ENCODE measurements at regions not wholly inside any gene's neighbourhood (a gene's known extent, or its start where the extent isn't known, plus 50 kb on each side); places are given as distances from the start of the nearest gene placed in this dataset.
"Not testable (repeated sequence)": the region's sequence is repeated elsewhere in the genome, so short reads cannot be mapped to it uniquely, and the experiment has no call there.

DNA sequence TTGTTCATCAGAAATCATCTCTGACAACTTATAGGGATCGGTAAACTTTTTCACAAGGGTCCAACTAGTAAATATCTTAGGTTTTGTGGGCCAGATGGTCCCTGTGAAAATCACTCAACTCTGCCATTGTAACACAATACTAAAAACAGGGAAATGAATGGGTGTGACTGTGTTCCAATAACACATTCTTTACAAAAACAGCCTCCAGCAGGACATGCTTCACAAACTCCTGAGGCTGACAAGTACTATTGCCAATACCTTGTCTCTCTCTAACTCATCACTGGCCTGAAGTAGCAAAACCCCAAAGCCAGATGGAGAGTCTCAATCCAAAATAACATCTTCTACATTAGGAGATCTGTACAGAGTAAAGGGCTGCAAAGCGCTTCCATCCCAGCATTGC is 312.3 kb downstream of the TOX3 start:
- no peak for FAIRE-seq

GRCh38 chr16:52229471-52229870 is 317.5 kb downstream of the TOX3 start:
- FAIRE-seq: no peak

DNA sequence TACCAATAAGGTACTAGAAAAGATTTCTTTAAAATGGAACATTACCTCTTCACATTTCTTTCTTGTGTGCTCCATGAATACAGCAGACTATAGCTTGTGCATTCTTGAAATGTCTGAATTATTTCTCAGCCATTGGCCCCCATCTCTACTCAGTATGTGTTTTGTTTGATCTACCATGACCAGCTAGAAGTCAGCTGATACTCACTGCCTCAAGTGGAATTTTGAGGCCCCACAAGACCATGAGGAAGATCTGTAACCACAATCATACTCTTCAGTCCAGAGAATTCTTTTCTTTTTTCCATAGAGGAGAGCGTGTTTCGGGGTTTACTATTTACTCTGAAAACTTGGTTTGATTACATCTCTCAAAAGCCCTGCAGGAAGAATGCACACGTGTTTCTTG is 319.1 kb downstream of the TOX3 start:
- FAIRE-seq: no peak

GRCh38 chr16:52212841-52213240 is 334.1 kb downstream of the TOX3 start:
- FAIRE-seq: no peak

DNA sequence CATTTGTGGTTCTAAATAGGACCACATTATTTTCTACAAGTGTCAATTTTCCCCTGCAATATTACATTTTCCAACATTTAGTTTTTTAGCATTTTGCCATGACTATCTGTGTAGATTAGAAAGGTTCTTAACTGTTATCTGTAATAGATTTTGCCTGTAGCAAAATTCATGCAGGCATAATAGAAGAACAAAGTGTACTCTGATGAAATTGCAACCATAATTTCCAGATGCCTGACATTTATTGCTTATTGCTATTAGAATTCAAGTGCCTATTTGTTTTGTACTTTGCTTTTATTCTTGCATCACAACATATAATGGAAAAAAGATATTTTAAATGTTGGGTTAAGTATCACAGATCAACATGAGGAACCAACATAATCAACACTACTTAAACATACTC is 337.7 kb downstream of the TOX3 start:
- no peak for FAIRE-seq

DNA sequence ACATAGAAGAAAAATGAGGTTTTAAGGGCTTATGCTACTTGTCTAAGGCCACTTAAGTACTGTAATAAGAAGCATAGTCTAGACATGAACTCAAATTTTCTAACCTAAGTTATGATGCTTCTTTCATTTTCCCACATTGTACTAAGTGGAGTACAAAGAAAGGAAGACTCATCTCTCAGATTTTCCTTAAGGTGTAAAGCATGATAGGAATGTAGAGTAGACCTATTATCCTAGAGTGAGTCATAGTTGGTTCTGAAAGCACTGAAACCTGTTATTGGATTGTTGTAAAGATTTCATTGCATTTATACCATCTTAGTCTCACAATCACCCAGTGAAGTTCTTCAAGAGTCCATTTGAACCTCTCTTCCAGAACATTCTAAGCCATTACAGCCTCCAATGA is 343.8 kb downstream of the TOX3 start:
- FAIRE-seq: no peak

GRCh38 chr16:52193441-52193840 is 353.5 kb downstream of the TOX3 start:
- no peak for FAIRE-seq

DNA sequence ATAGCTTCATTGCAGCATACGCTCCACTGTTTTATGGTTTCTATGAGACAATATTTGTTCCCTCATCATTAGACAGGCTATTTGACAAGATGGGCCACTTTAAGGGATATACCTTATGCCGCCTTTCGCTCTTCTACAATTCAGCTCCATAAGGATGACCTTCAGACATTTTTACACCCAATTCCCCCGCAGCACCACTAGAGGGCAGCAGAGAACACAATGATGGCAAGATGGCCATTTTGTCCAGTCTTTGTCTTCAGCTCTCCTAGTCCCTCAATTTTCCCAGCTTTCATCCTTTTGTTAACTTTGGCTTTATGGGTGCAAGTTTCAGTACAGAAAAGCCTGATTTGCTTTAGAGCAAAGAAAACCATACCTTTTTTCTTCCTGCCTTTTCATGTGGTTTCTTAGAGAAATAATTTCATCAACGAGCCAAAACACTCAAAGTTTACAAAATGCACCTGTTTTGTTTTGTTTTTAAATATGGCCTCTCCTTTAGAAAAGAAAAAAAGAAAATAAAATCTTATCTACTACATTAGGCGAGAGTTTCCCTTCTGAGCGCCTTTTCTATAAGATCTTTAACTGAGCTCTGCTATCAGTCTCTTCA is 355.3 kb downstream of the TOX3 start:
- peak; percentile 67 for FAIRE-seq

GRCh38 chr16:52184336-52184735 is 362.6 kb downstream of the TOX3 start:
- FAIRE-seq: no peak

DNA sequence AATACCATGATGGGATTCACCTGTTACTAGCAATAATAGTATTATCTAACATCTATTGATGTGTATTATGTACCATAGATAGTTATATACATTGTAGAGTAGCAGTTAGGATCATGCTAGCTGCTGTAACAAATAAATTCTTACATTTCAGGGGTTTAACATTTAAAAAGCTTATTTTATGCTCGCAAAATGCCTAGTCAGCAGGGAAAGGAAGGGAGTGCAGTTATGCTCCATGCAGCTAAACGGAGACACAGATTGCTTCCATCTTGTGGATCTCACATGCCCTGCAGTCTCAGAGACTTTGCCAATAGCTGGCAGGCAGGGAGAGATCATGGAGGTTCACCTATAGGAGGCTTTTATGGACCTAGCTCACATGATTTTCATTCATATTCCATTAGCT is 364.1 kb downstream of the TOX3 start:
- no peak for FAIRE-seq

DNA sequence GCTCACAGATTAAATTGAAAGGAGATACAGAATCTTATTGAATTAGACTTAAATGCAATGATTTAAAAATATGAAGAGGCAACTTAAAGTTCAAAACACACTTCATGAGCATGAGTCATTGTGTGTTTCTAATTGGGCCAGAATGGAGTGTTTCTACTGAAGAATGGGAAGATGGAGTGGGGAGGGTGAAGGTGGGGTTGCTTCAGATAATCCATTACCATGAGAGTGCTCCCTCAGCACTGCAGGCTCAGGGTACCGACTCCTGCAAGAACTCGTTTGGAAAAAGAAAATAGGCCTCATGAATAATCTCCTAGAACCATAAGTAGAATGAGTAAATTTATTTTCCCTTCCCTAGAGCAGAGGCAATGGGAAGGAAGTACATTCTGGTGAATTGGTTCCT is 372.8 kb downstream of the TOX3 start:
- FAIRE-seq: no peak

GRCh38 chr16:52171481-52171880 is 375.5 kb downstream of the TOX3 start:
- no peak for FAIRE-seq

DNA sequence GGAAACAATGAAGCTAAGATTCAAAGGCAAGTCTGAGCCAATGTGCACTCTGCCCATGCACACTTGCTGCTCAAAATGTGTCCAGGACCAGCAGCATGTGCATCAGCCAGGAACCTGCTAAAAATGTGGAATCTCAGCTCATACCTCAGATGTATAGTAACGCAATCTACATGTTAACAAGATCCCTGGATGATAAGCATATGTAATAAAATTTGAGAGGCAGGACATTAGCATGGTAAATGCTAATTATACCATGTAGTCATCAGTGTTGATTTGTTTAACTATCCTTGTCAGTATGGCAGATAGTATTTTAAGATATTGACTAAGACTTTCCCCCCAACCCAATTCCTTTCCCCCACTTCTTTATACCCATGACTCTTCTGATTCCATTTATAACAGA is 379.6 kb downstream of the TOX3 start:
- no peak for FAIRE-seq

DNA sequence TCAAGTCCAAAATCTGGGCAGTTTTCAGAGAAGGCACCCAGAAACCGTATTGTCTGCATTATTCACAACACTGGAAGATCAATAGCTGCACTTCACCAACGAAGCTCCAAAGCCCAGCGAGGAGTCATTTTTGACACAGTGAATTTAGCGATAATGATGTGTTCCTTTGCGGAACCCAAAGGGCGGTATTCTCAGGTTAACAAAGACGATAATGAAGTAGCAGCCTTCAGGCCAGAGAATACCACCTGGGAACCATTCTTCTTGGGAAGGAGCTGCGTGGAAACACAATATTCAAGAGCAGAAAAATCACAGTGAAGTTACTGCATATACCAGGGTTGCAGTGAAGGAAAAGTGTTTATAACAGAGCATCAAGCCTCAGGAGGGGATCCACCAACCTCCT is 381.0 kb downstream of the TOX3 start:
- no peak for FAIRE-seq

GRCh38 chr16:52149003-52149402 is 397.9 kb downstream of the TOX3 start:
- FAIRE-seq: no peak

DNA sequence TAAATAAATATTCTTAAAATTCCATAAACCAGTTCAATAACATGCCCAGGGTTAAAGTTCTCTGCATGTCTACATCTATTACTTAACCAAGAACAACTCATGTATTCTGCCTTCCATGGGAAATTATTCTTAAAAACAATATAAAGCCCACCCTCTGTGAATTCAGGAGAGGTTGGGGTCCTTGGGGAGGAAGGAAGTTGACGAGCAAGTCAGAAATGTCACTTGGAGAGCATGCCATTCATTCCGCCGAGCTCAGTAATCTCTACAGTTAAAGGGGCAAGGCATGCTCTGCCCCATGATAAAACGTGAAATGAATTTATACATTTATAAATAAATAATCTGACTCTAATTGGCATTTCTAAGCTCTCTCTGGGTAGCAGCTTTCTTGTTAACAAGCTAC is 405.1 kb downstream of the TOX3 start:
- FAIRE-seq: no peak

- no peak for FAIRE-seq
Observed at GRCh38 chr16:52128361-52128760, 418.6 kb downstream of the TOX3 start.

GRCh38 chr16:52123842-52124241 is 423.1 kb downstream of the TOX3 start:
- no peak for FAIRE-seq

DNA sequence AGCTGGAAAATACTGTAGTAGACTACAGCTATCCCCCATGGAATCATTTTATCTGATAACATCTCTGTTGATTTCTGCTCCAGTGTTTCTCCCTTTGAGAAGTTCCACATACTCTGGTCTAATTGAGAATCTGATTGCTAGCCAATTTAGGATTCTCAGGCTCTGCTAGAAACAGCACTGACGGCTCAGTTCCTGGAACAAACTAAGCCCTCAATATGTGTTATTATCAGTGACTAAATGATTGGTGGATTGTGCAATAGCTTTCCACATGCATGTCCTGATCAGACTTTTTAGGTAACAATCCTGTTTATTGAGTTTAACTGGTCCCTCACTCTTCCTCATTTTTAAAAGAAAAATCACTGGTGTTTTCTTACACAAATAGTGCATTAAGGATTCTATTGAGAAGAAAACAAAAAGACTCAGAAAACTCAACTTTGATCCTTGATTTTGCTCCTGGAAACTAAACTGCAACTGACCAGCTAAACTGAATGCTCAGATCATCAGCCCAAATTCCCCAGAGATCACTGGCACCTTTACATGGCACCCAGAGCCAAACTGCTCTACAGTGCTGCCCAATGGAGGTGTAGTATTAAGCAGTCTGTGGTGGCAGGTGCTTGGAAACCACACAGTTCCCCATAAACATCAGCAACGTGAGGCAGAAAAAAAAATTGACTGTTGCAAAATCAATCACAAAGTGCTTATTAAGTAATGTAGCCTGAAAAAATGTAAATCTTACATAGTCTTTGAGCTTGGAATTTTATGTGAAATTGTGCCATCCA is 423.7 kb downstream of the TOX3 start:
- no peak for FAIRE-seq

DNA sequence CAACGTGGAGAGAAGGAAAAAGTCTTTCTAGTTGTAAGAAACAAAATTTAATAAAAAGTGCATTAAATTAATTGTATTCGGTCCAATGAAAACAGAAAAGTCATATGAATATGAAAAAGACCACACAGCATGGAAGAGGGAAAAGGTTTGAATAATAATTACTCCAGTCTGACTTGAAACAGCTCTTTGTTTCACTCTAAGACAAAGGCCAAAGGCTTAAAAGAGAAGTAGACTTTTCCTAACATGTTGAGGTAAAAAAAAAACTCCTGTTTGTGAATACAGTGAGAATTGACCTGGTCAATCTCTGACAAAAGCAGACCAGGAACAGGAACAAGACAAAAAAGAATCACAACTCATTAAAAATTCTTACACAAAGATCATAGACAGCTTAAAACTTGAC is 429.8 kb downstream of the TOX3 start:
- no peak for FAIRE-seq

DNA sequence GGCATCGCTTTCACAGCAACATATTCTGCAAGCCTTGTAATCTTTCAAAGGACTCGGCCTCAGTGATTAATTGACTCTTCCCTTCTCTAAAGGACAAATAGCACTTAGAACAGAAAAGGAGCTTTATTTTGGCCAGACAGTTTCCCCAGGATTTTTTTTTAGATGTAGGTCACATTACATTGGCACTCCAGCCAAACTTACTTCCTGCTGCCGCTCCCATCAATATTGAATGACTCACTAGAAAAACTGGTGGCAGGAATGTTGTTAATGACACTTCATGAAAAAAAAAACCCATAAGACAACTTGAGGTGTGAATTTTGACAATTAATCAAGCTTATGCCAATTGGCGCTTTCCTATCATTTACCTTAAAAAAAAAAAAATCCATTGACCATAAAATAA is 432.6 kb downstream of the TOX3 start:
- no peak for FAIRE-seq

DNA sequence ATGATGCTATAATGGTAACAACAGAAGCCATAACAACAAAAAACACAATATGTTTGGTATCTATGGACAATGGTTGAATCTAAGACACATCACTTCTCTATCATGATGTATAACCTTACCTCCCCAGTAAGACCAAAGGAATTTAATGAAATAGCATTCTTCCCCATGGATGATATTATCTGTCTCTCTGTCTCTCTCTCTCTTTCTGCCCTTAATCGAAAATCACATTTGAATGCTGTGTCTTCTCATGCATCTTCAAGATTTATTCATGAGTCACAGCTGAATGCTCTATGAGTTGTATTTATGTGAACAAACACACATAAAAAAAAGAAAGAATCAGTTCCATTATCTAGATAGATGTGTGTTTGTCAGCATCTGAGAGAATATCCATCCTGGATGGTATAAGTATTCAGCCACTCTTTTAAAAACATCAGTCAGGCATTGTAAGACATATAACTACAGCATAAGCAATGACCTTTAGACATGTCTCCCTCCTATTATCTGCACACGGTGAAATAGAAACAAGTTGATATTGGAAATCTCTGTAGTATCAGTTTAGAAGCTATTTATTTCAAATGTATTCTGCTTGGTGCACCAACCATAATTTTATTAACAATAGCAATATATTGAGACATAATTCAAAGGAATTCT is 433.3 kb downstream of the TOX3 start:
- FAIRE-seq: no peak

DNA sequence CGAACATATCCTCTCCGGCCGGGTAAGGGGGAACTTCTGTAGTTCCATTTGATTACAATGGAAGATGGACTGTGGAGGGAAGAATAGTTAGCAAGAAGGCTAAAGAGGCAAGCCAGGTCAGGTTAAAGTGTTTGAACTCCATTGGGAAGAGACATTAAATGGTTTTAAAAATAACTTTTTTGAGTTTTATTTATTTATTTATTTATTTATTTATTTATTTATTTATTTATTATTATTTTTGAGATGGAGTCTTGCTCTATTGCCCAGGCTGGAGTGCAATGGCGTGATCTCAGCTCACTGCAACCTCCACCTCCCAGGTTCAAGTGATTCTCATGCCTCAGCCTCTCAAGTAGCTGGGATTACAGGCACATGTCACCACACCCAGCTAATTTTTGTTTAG is 441.9 kb downstream of the TOX3 start:
- FAIRE-seq: not testable (repeated sequence)

- FAIRE-seq: no peak
Observed at GRCh38 chr16:52103791-52104190, 443.2 kb downstream of the TOX3 start.

All from A204.1 (cell line).